Colonic mucosa (tissue), 4 donors: ENCODE measurements at regions not wholly inside any gene's neighbourhood (a gene's known extent, or its start where the extent isn't known, plus 50 kb on each side); places are given as distances from the start of the nearest gene placed in this dataset.

ENCODE experiments used
- DNase-seq: peaks from one replicate; pipeline ENCODE4 v3.0.0-alpha.2; 2020
- H3K27ac ChIP-seq: fragments of 200-600 bp; one replicate; pipeline ENCODE4 v1.8.0; 2021
- H3K27me3 ChIP-seq: fragments of 200-600 bp; one replicate; pipeline ENCODE4 v1.8.0; 2021
- H3K36me3 ChIP-seq: fragments of 200-600 bp; one replicate; pipeline ENCODE4 v1.8.0; 2021
- H3K4me1 ChIP-seq: fragments of 200-600 bp; one replicate; pipeline ENCODE4 v1.8.0; 2021; ENCODE audit warnings: mild to moderate bottlenecking
- H3K4me3 ChIP-seq: fragments of 200-600 bp; one replicate; pipeline ENCODE4 v1.8.0; 2021
- H3K9ac ChIP-seq, 2 donors: one replicate each; pipeline ENCODE4 v1.7.0; 2013; ENCODE audit warnings: control low read depth in 2 of 2, low read depth in 2 of 2, low read length in 2 of 2
- H3K9me3 ChIP-seq: fragments of 200-600 bp; one replicate; pipeline ENCODE4 v1.8.0; 2021
- intact Hi-C: fragments of 100-400 bp; cut with DNase I; formaldehyde crosslinking; loops from one replicate; pipeline ENCODE4 v1.14.1; 2022
- TF ChIP-seq, protein P1 (sequence below): fragments of 200-600 bp; IDR thresholded peaks from one replicate; pipeline ENCODE4 v1.8.0; 2022; ENCODE audit warnings: antibody characterized with exemption, mild to moderate bottlenecking
- donor health status: healthy.
- donor health status: DM: no; HTN: no; CAD: no.
- donor health status: DM: no; HTN: no; CAD: no.

GRCh38 chr14:41285186-41285748 lies 321.4 kb upstream of the LRFN5 start:
- Histone ChIP-seq H3K27ac (no peak overlapping the region), H3K9ac (no peak overlapping the region), H3K27me3 (no peaks in the 10 kb centered on the region), H3K9me3 (no peaks in the 10 kb centered on the region), H3K4me1 (no peaks in the 10 kb centered on the region), H3K4me3 (no peak overlapping the region), H3K36me3 (no peaks in the 10 kb centered on the region)
- TF ChIP-seq, protein P1, sequence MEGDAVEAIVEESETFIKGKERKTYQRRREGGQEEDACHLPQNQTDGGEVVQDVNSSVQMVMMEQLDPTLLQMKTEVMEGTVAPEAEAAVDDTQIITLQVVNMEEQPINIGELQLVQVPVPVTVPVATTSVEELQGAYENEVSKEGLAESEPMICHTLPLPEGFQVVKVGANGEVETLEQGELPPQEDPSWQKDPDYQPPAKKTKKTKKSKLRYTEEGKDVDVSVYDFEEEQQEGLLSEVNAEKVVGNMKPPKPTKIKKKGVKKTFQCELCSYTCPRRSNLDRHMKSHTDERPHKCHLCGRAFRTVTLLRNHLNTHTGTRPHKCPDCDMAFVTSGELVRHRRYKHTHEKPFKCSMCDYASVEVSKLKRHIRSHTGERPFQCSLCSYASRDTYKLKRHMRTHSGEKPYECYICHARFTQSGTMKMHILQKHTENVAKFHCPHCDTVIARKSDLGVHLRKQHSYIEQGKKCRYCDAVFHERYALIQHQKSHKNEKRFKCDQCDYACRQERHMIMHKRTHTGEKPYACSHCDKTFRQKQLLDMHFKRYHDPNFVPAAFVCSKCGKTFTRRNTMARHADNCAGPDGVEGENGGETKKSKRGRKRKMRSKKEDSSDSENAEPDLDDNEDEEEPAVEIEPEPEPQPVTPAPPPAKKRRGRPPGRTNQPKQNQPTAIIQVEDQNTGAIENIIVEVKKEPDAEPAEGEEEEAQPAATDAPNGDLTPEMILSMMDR, result no peak
- intact Hi-C loops, result no loop called here
- DNase-seq, result no peak

- H3K36me3 ChIP-seq, result no peaks in the 10 kb centered on the region
- intact Hi-C loops, result no loop called here
- TF ChIP-seq, protein P1, result no peak
- no peak overlapping the region for H3K9ac ChIP-seq
- H3K4me3 ChIP-seq, result no peak overlapping the region
- no peaks in the 10 kb centered on the region for H3K27me3 ChIP-seq
- no peaks in the 10 kb centered on the region for H3K9me3 ChIP-seq
- H3K4me1 ChIP-seq, result no peaks in the 10 kb centered on the region
- DNase-seq, result no peak
- H3K27ac ChIP-seq, result no peak overlapping the region
Observed at GRCh38 chr14:41280745-41281144, 325.9 kb upstream of the LRFN5 start.

DNA sequence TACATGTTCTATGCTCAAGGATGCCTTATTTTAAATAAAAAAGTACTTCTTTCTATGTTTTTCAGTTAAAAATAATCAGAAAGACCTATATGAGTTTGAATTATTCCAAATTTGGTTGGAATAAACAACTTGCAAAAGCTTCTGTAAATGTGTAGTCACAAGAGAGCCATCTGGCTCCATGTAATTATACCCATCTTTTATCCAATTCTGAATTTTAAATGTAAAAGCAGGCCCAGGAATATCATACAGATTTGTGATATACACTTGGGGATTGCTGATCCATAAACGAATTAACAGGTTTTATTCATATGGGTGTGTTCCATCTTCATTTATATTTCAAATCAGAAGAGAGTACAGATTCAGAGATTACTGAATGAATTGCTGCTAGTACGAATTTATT lies 329.2 kb upstream of the LRFN5 start:
- no peak overlapping the region for H3K4me3 ChIP-seq
- intact Hi-C loops, result no loop called here
- DNase-seq, result no peak
- no peaks in the 10 kb centered on the region for H3K36me3 ChIP-seq
- H3K27ac ChIP-seq, result no peak overlapping the region
- H3K9ac ChIP-seq, result no peak overlapping the region
- TF ChIP-seq, protein P1, result no peak
- no peaks in the 10 kb centered on the region for H3K4me1 ChIP-seq
- no peaks in the 10 kb centered on the region for H3K9me3 ChIP-seq
- H3K27me3 ChIP-seq, result no peaks in the 10 kb centered on the region

- Histone ChIP-seq H3K36me3 (no peaks in the 10 kb centered on the region), H3K4me3 (no peak overlapping the region), H3K27me3 (no peaks in the 10 kb centered on the region), H3K9ac (no peak overlapping the region), H3K4me1 (no peaks in the 10 kb centered on the region), H3K9me3 (no peaks in the 10 kb centered on the region), H3K27ac (no peak overlapping the region)
- intact Hi-C loops, result no loop called here
- DNase-seq, result no peak
- TF ChIP-seq, protein P1, result no peak
Observed at GRCh38 chr14:41257476-41257875, 349.2 kb upstream of the LRFN5 start.

DNA sequence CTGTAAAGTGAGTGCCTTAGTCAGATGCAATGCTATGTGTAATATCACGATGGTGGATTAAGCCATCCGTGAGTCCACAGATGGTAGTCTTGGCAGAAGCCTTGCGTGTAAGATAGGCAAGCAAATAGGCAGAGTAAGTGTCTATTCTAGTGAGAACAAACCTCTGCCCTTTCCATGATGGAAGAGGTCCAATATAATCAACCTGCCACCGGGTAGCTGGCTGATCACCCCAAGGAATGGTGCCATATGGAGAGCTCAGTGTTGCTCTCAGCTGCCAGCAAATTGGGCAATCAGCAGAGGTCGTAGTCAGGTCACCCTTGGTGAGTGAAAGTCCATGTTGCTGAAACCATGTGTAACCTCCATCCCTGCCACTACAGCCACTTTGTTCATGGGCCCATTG lies 371.2 kb upstream of the LRFN5 start:
- Histone ChIP-seq H3K27ac (no peak overlapping the region), H3K36me3 (no peaks in the 10 kb centered on the region), H3K27me3 (no peaks in the 10 kb centered on the region), H3K4me1 (no peaks in the 10 kb centered on the region), H3K4me3 (no peak overlapping the region), H3K9ac (no peak overlapping the region), H3K9me3 (no peaks in the 10 kb centered on the region)
- no peak for DNase-seq
- TF ChIP-seq, protein P1, result no peak
- intact Hi-C loops, result no loop called here
